ENCODE measurements at regions not wholly inside any gene's neighbourhood (a gene's known extent, or its start where the extent isn't known, plus 50 kb on each side); places are given as distances from the start of the nearest gene placed in this dataset.

DNA sequence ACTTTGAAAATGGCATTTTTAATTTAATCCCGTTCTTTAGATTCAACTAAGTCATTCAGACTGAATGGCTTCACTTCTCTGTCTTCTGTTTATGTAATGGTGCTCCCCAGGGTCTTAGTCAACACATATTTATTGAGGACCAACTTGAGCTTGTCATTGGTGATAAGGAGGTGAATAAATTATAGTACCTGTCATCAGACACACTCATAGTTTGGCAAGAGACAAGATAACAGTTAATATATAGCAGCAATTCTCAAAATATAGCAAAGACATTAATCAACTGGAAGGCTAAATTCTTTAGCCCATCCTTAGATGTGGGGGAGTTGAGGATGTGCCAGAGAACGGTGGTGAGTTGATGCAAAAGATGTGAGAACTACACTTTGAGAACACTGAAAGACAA lies 78.4 kb downstream of the MACIR start:
- no peaks in the 10 kb centered on the region for H3K27me3 ChIP-seq (ENCODE audit: low read length)
- no peak overlapping the region for H2AFZ ChIP-seq (ENCODE audit: low read depth, low read length, severe bottlenecking)
- no peaks in the 10 kb centered on the region for H3K36me3 ChIP-seq (ENCODE audit: low read length)
- H3K9me2 ChIP-seq (replicated peaks; ENCODE audit: insufficient read depth, low read length): no peaks in the 10 kb centered on the region
- no peak overlapping the region for H3K4me3 ChIP-seq (ENCODE audit: insufficient read depth, low read length, poor library complexity, severe bottlenecking)
- no peaks in the 10 kb centered on the region for H4K20me1 ChIP-seq (ENCODE audit: low read depth, low read length)
- H3K27ac ChIP-seq (ENCODE audit: low read depth, low read length): no peak overlapping the region
- no peak overlapping the region for H3K4me2 ChIP-seq (ENCODE audit: low read depth, low read length, poor library complexity, severe bottlenecking)
- H3K9me3 ChIP-seq (ENCODE audit: insufficient read depth, low read length): no peaks in the 10 kb centered on the region
- no peaks in the 10 kb centered on the region for H3K79me2 ChIP-seq (ENCODE audit: insufficient read depth, low read length)
- no peak for TF ChIP-seq EZH2phosphoT487 (conservative IDR thresholded peaks at IDR 0.05; ENCODE audit: low read length)
- TF ChIP-seq, protein P1, sequence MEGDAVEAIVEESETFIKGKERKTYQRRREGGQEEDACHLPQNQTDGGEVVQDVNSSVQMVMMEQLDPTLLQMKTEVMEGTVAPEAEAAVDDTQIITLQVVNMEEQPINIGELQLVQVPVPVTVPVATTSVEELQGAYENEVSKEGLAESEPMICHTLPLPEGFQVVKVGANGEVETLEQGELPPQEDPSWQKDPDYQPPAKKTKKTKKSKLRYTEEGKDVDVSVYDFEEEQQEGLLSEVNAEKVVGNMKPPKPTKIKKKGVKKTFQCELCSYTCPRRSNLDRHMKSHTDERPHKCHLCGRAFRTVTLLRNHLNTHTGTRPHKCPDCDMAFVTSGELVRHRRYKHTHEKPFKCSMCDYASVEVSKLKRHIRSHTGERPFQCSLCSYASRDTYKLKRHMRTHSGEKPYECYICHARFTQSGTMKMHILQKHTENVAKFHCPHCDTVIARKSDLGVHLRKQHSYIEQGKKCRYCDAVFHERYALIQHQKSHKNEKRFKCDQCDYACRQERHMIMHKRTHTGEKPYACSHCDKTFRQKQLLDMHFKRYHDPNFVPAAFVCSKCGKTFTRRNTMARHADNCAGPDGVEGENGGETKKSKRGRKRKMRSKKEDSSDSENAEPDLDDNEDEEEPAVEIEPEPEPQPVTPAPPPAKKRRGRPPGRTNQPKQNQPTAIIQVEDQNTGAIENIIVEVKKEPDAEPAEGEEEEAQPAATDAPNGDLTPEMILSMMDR (IDR thresholded peaks at IDR 0.05; ENCODE audit: insufficient read depth, low read length, poor library complexity, severe bottlenecking): no peak
- no peak overlapping the region for H3K9ac ChIP-seq (ENCODE audit: low read length)
- H3F3A ChIP-seq (ENCODE audit: insufficient read depth): no peaks in the 10 kb centered on the region

DNA sequence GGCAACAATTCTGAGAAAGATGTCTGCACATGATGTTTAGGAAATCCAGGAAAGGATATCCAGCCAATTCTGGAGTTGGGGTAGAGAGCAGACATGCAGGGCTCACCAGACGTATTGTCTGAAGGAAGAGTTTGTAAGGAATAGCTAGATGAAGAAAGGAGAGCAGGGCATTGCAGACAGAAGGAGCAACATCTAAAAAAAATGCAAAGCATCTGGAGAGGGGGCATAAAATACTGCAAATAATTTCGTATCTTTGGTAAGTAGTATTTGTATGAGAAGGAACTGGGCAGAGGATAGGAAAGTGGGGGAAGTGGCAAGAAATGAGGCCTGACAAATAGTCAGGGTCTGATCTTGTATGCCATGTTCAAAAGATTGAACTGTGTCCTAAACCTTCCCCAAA lies 74.8 kb downstream of the MACIR start:
- Histone ChIP-seq H3K9me3 (ENCODE audit: insufficient read depth, low read length) (no peaks in the 10 kb centered on the region), H3K9ac (ENCODE audit: low read length) (no peak overlapping the region), H3K27ac (ENCODE audit: low read depth, low read length) (no peak overlapping the region), H4K20me1 (ENCODE audit: low read depth, low read length) (no peaks in the 10 kb centered on the region), H2AFZ (ENCODE audit: low read depth, low read length, severe bottlenecking) (no peak overlapping the region), H3F3A (ENCODE audit: insufficient read depth) (no peaks in the 10 kb centered on the region), H3K27me3 (ENCODE audit: low read length) (no peaks in the 10 kb centered on the region), H3K9me2 (replicated peaks; ENCODE audit: insufficient read depth, low read length) (no peaks in the 10 kb centered on the region), H3K36me3 (ENCODE audit: low read length) (no peaks in the 10 kb centered on the region), H3K4me3 (ENCODE audit: insufficient read depth, low read length, poor library complexity, severe bottlenecking) (no peak overlapping the region), H3K79me2 (ENCODE audit: insufficient read depth, low read length) (no peaks in the 10 kb centered on the region), H3K4me2 (ENCODE audit: low read depth, low read length, poor library complexity, severe bottlenecking) (no peak overlapping the region)
- TF ChIP-seq, protein P1 (IDR thresholded peaks at IDR 0.05; ENCODE audit: insufficient read depth, low read length, poor library complexity, severe bottlenecking): no peak
- TF ChIP-seq EZH2phosphoT487 (conservative IDR thresholded peaks at IDR 0.05; ENCODE audit: low read length): no peak

DNA sequence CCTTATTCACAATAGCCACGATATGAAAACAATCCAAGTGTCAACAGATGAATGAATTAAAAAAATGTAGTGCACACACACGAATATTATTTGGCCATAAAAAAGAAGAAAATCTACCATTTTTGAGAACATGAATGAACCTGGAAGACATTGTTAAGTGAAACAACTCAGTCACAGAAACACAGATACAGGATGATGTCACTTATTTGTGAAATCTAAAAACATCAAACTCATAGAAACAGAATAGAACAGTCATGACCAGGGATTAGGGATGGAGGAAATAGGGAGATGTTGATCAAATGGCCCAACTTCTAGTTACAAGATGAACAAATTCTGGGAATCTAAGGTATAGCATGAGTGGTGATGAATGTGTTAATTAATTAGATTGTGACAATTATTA lies 72.3 kb downstream of the MACIR start:
- no peaks in the 10 kb centered on the region for H4K20me1 ChIP-seq (ENCODE audit: low read depth, low read length)
- no peak for TF ChIP-seq EZH2phosphoT487 (conservative IDR thresholded peaks at IDR 0.05; ENCODE audit: low read length)
- TF ChIP-seq, protein P1 (IDR thresholded peaks at IDR 0.05; ENCODE audit: insufficient read depth, low read length, poor library complexity, severe bottlenecking): no peak
- no peaks in the 10 kb centered on the region for H3K79me2 ChIP-seq (ENCODE audit: insufficient read depth, low read length)
- no peaks in the 10 kb centered on the region for H3K9me2 ChIP-seq (replicated peaks; ENCODE audit: insufficient read depth, low read length)
- H3K4me3 ChIP-seq (ENCODE audit: insufficient read depth, low read length, poor library complexity, severe bottlenecking): no peak overlapping the region
- H3F3A ChIP-seq (ENCODE audit: insufficient read depth): no peaks in the 10 kb centered on the region
- no peak overlapping the region for H3K4me2 ChIP-seq (ENCODE audit: low read depth, low read length, poor library complexity, severe bottlenecking)
- H3K9me3 ChIP-seq (ENCODE audit: insufficient read depth, low read length): no peaks in the 10 kb centered on the region
- H3K27ac ChIP-seq (ENCODE audit: low read depth, low read length): no peak overlapping the region
- H2AFZ ChIP-seq (ENCODE audit: low read depth, low read length, severe bottlenecking): no peak overlapping the region
- H3K9ac ChIP-seq (ENCODE audit: low read length): no peak overlapping the region
- no peaks in the 10 kb centered on the region for H3K36me3 ChIP-seq (ENCODE audit: low read length)
- H3K27me3 ChIP-seq (ENCODE audit: low read length): no peaks in the 10 kb centered on the region

Measured in SU-DHL-6 (cell line).